KMS-11 (cell line): ENCODE measurements at regions not wholly inside any gene's neighbourhood (a gene's known extent, or its start where the extent isn't known, plus 50 kb on each side); places are given as distances from the start of the nearest gene placed in this dataset.

Experiments used
- H2AFZ ChIP-seq: fragments of 200-600 bp; sonication (generic); 2 replicates; pipeline ENCODE4 v1.6.1; 2016; ENCODE audit warnings: antibody characterized with exemption, mixed run types, low read depth
- H3K27ac ChIP-seq: fragments of 200-600 bp; sonication (generic); 2 replicates; pipeline ENCODE4 v1.6.1; 2016; ENCODE audit warnings: mild to moderate bottlenecking, mixed run types
- H3K27me3 ChIP-seq: fragments of 200-600 bp; sonication (generic); 2 replicates; pipeline ENCODE4 v1.6.1; 2017; ENCODE audit warnings: mild to moderate bottlenecking, low read depth, mixed run types, moderate library complexity; ENCODE audit not compliant: insufficient read depth
- H3K36me3 ChIP-seq: fragments of 200-600 bp; sonication (generic); 2 replicates; pipeline ENCODE4 v1.6.1; 2017; ENCODE audit warnings: mild to moderate bottlenecking, mixed run types; ENCODE audit not compliant: insufficient read depth
- H3K4me1 ChIP-seq: fragments of 200-600 bp; sonication (generic); 2 replicates; pipeline ENCODE4 v1.6.1; 2016; ENCODE audit warnings: mild to moderate bottlenecking, low read depth, mixed run types; ENCODE audit not compliant: poor library complexity, severe bottlenecking
- H3K4me2 ChIP-seq: fragments of 200-600 bp; sonication (generic); 2 replicates; pipeline ENCODE4 v1.7.0; 2016; ENCODE audit warnings: mild to moderate bottlenecking, mixed run types
- H3K4me3 ChIP-seq: fragments of 200-600 bp; sonication (generic); IDR thresholded peaks from 2 replicates; pipeline ENCODE4 v1.6.1; 2017; ENCODE audit warnings: low read depth, low read length, mixed read lengths; ENCODE audit not compliant: insufficient read depth
- H3K79me2 ChIP-seq: fragments of 200-600 bp; sonication (generic); 2 replicates; pipeline ENCODE4 v1.6.1; 2016; ENCODE audit warnings: low read depth, mixed run types; ENCODE audit not compliant: insufficient read depth
- H3K9ac ChIP-seq: fragments of 200-600 bp; sonication (generic); 2 replicates; pipeline ENCODE4 v1.6.1; 2016; ENCODE audit warnings: mild to moderate bottlenecking, mixed run types
- H4K20me1 ChIP-seq: fragments of 200-600 bp; sonication (generic); 2 replicates; pipeline ENCODE4 v1.6.1; 2016; ENCODE audit warnings: mild to moderate bottlenecking, mixed run types; ENCODE audit not compliant: insufficient read depth
- TF ChIP-seq, protein P1 (sequence below): fragments of 200-600 bp; sonication (generic); conservative IDR thresholded peaks from 2 replicates; pipeline ENCODE4 v1.6.1; 2017; ENCODE audit warnings: low read depth, mild to moderate bottlenecking, antibody characterized with exemption, low read length, moderate library complexity, mixed read lengths

DNA sequence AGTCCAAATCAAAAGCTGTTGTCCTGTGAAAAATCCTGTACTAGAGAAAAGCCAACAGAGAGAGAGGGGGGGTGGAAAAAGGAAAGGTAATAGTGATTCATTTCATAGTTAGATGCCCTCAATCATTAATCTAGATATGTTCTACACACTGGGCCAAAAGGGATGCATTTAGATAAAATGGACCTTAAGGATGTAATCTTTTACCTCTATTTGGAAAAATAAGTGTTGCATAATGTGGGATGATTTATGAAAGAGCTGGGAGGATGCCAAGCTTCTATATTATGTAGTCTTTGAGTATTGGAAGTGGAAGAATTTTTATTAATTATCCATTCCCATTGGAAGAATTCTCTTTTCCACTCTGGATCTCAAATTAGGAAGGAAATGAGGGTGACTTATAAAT lies 480.5 kb upstream of the ZEB2 start:
- H3K9ac ChIP-seq, result no peak overlapping the region
- H3K4me2 ChIP-seq, result no peak overlapping the region
- TF ChIP-seq, protein P1, sequence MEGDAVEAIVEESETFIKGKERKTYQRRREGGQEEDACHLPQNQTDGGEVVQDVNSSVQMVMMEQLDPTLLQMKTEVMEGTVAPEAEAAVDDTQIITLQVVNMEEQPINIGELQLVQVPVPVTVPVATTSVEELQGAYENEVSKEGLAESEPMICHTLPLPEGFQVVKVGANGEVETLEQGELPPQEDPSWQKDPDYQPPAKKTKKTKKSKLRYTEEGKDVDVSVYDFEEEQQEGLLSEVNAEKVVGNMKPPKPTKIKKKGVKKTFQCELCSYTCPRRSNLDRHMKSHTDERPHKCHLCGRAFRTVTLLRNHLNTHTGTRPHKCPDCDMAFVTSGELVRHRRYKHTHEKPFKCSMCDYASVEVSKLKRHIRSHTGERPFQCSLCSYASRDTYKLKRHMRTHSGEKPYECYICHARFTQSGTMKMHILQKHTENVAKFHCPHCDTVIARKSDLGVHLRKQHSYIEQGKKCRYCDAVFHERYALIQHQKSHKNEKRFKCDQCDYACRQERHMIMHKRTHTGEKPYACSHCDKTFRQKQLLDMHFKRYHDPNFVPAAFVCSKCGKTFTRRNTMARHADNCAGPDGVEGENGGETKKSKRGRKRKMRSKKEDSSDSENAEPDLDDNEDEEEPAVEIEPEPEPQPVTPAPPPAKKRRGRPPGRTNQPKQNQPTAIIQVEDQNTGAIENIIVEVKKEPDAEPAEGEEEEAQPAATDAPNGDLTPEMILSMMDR, result no peak
- H3K4me1 ChIP-seq, result peaks cover 6% of the 10 kb centered on the region
- no peak overlapping the region for H2AFZ ChIP-seq
- H3K4me3 ChIP-seq, result no peak overlapping the region
- H3K27ac ChIP-seq, result no peak overlapping the region
- no peaks in the 10 kb centered on the region for H3K36me3 ChIP-seq
- no peaks in the 10 kb centered on the region for H3K27me3 ChIP-seq
- no peaks in the 10 kb centered on the region for H3K79me2 ChIP-seq
- no peaks in the 10 kb centered on the region for H4K20me1 ChIP-seq

DNA sequence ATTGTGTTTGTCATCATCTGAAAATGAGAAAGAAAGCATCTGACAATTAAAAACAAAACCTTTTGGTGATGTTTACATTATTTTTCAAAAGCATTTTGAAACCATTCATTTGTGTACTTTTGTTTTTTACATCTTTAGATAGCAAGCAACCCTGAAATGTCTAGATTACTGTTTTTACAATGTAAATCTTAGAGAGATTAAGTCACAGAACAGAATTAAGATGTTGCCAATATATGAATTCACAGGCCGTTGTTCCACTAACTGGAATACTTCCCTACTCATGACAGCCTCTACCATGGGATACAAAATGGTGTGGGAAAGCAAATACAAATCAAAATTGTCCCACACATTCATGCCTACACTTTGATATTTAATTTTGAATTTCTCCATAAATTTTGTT lies 480.0 kb upstream of the ZEB2 start:
- Histone ChIP-seq H3K9ac (no peak overlapping the region), H3K27ac (no peak overlapping the region), H3K4me3 (no peak overlapping the region), H4K20me1 (no peaks in the 10 kb centered on the region), H3K4me1 (peaks cover 6% of the 10 kb centered on the region), H3K27me3 (no peaks in the 10 kb centered on the region), H2AFZ (no peak overlapping the region), H3K36me3 (no peaks in the 10 kb centered on the region), H3K79me2 (no peaks in the 10 kb centered on the region), H3K4me2 (no peak overlapping the region)
- TF ChIP-seq, protein P1, result no peak

DNA sequence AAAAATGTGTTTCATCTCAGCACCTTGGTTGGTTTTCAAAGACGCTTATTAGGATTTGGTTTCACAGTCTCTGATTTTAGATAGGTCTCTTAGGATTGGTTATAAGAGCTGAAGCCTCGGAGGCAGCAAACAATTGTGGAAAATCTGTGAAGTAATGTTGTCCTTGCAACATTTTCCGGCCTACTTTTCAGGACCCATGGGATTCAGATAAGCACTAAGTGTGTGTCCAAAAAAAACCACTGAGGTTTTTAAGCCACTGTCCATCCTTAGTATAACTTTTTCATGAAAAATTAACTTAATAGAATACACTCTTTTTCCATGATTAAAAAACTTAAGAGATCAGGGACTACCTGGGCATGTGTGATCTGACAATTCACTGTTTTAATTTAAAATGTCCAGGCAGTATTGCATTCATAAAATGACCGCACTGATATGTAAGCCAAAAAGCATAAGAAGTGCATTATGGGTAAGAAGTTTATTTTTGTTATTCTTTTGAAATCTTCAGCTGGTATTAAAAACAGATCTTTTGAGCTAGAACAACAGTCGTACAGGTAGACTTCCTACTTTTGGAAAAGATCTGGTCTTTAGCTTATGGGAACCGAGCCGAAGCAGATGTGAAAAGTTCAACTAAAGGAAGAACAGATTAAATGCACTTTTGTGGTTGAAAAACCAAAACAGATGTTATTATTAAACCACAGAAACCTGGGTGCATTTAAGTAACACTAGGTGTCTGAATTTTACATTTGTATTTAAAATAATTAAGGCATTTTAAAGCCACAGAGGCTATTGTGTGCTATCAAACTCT lies 479.4 kb upstream of the ZEB2 start:
- no peaks in the 10 kb centered on the region for H3K79me2 ChIP-seq
- H4K20me1 ChIP-seq, result no peaks in the 10 kb centered on the region
- no peak overlapping the region for H3K9ac ChIP-seq
- H3K27me3 ChIP-seq, result no peaks in the 10 kb centered on the region
- H3K27ac ChIP-seq, result no peak overlapping the region
- peaks cover 6% of the 10 kb centered on the region for H3K4me1 ChIP-seq
- no peaks in the 10 kb centered on the region for H3K36me3 ChIP-seq
- H3K4me2 ChIP-seq, result no peak overlapping the region
- TF ChIP-seq, protein P1, result no peak
- H3K4me3 ChIP-seq, result no peak overlapping the region
- H2AFZ ChIP-seq, result no peak overlapping the region

DNA sequence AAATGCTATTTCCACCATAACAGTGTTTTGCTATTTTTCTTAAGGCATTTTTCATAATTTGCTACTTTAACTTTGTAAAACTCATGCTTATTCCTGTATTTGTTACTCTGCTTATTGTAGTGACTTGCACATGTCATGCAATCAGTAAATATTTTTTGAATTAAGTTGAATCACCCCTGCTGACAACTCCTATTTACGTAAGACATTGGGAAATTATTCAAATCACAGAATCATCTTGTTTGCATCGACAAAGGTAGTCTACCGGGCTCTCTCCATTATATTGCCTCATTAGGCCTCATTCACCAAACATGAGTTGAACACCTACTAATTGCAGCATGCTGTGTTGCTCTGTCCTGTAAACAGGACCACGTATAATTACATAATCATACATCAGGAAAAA lies 478.5 kb upstream of the ZEB2 start:
- no peaks in the 10 kb centered on the region for H4K20me1 ChIP-seq
- TF ChIP-seq, protein P1, result no peak
- no peak overlapping the region for H3K9ac ChIP-seq
- no peaks in the 10 kb centered on the region for H3K36me3 ChIP-seq
- H2AFZ ChIP-seq, result no peak overlapping the region
- H3K79me2 ChIP-seq, result no peaks in the 10 kb centered on the region
- H3K27me3 ChIP-seq, result no peaks in the 10 kb centered on the region
- no peak overlapping the region for H3K4me3 ChIP-seq
- no peak overlapping the region for H3K4me2 ChIP-seq
- peaks cover 6% of the 10 kb centered on the region for H3K4me1 ChIP-seq
- no peak overlapping the region for H3K27ac ChIP-seq
